Parathyroid adenoma (tissue), 2 donors: ENCODE measurements at regions not wholly inside any gene's neighbourhood (a gene's known extent, or its start where the extent isn't known, plus 50 kb on each side); places are given as distances from the start of the nearest gene placed in this dataset.

Experiments
- H2AFZ ChIP-seq: fragments of 300-600 bp; sonication (generic); one replicate; pipeline ENCODE4 v1.7.0; 2017; ENCODE audit warnings: antibody characterized with exemption, mild to moderate bottlenecking
- H3K27ac ChIP-seq: fragments of 300-600 bp; sonication (generic); one replicate; pipeline ENCODE4 v1.7.0; 2017
- H3K27me3 ChIP-seq: fragments of 300-600 bp; sonication (generic); one replicate; pipeline ENCODE4 v1.7.0; 2017; ENCODE audit warnings: low read length; ENCODE audit not compliant: control insufficient read depth, insufficient read depth
- H3K36me3 ChIP-seq: fragments of 300-600 bp; sonication (generic); one replicate; pipeline ENCODE4 v1.7.0; 2017; ENCODE audit warnings: low read length; ENCODE audit not compliant: control insufficient read depth, insufficient read depth
- H3K4me1 ChIP-seq: fragments of 300-600 bp; sonication (generic); one replicate; pipeline ENCODE4 v1.7.0; 2017; ENCODE audit warnings: control low read depth
- H3K4me2 ChIP-seq: fragments of 300-600 bp; sonication (generic); one replicate; pipeline ENCODE4 v1.7.0; 2017; ENCODE audit warnings: low read length
- H3K4me3 ChIP-seq: fragments of 300-600 bp; sonication (generic); one replicate; pipeline ENCODE4 v1.7.0; 2017; ENCODE audit warnings: low read depth, low read length
- H3K79me2 ChIP-seq: fragments of 300-600 bp; sonication (generic); one replicate; pipeline ENCODE4 v1.7.0; 2017; ENCODE audit warnings: control low read depth
- H3K9ac ChIP-seq: fragments of 300-600 bp; sonication (generic); one replicate; pipeline ENCODE4 v1.7.0; 2017; ENCODE audit warnings: mild to moderate bottlenecking
- H3K9me3 ChIP-seq: fragments of 300-600 bp; sonication (generic); one replicate; pipeline ENCODE4 v1.7.0; 2017; ENCODE audit warnings: low read length; ENCODE audit not compliant: control insufficient read depth
- CTCF ChIP-seq: fragments of 300-600 bp; sonication (generic); IDR thresholded peaks from one replicate; pipeline ENCODE4 v1.7.0; 2017; ENCODE audit warnings: antibody characterized with exemption, mild to moderate bottlenecking
- donor health status: primary hyperparathyroidism.

GRCh38 chr9:117825609-117826347, 121.6 kb downstream of the TLR4 start:
- H3K4me1 ChIP-seq: no peaks in the 10 kb centered on the region
- TF ChIP-seq CTCF: no peak
- no peak overlapping the region for H3K4me3 ChIP-seq
- H3K79me2 ChIP-seq: no peaks in the 10 kb centered on the region
- H3K27ac ChIP-seq: no peak overlapping the region
- H3K9ac ChIP-seq: no peak overlapping the region
- no peaks in the 10 kb centered on the region for H3K36me3 ChIP-seq
- no peak overlapping the region for H2AFZ ChIP-seq
- H3K4me2 ChIP-seq: no peak overlapping the region
- H3K9me3 ChIP-seq: no peaks in the 10 kb centered on the region
- H3K27me3 ChIP-seq: peaks cover 5% of the 10 kb centered on the region

- no peaks in the 10 kb centered on the region for H3K36me3 ChIP-seq
- no peaks in the 10 kb centered on the region for H3K9me3 ChIP-seq
- no peak overlapping the region for H3K4me3 ChIP-seq
- no peak overlapping the region for H2AFZ ChIP-seq
- H3K27ac ChIP-seq: no peak overlapping the region
- H3K9ac ChIP-seq: no peak overlapping the region
- H3K4me2 ChIP-seq: no peak overlapping the region
- no peak for TF ChIP-seq CTCF
- H3K27me3 ChIP-seq: peaks cover 5% of the 10 kb centered on the region
- no peaks in the 10 kb centered on the region for H3K79me2 ChIP-seq
- no peaks in the 10 kb centered on the region for H3K4me1 ChIP-seq
Measured at GRCh38 chr9:117826837-117827236, 122.6 kb downstream of the TLR4 start.

- H3K4me1 ChIP-seq: no peaks in the 10 kb centered on the region
- TF ChIP-seq CTCF: no peak
- H3K9me3 ChIP-seq: no peaks in the 10 kb centered on the region
- H3K9ac ChIP-seq: no peak overlapping the region
- H3K27ac ChIP-seq: no peak overlapping the region
- H2AFZ ChIP-seq: no peak overlapping the region
- no peaks in the 10 kb centered on the region for H3K79me2 ChIP-seq
- no peak overlapping the region for H3K4me3 ChIP-seq
- peaks cover 5% of the 10 kb centered on the region for H3K27me3 ChIP-seq
- H3K36me3 ChIP-seq: no peaks in the 10 kb centered on the region
- no peak overlapping the region for H3K4me2 ChIP-seq
Measured at GRCh38 chr9:117827456-117827855, 123.3 kb downstream of the TLR4 start.

GRCh38 chr9:117828466-117828865, 124.3 kb downstream of the TLR4 start:
- Histone ChIP-seq H3K4me3 (no peak overlapping the region), H3K27me3 (peaks cover 5% of the 10 kb centered on the region), H3K4me1 (no peaks in the 10 kb centered on the region), H3K9ac (no peak overlapping the region), H3K4me2 (no peak overlapping the region), H3K9me3 (no peaks in the 10 kb centered on the region), H3K36me3 (no peaks in the 10 kb centered on the region), H2AFZ (no peak overlapping the region), H3K79me2 (no peaks in the 10 kb centered on the region), H3K27ac (no peak overlapping the region)
- TF ChIP-seq CTCF: no peak

- TF ChIP-seq CTCF: no peak
- Histone ChIP-seq H3K9me3 (no peaks in the 10 kb centered on the region), H3K4me2 (no peak overlapping the region), H3K79me2 (no peaks in the 10 kb centered on the region), H3K4me3 (no peak overlapping the region), H3K36me3 (no peaks in the 10 kb centered on the region), H3K27ac (no peak overlapping the region), H3K27me3 (no peaks in the 10 kb centered on the region), H3K9ac (no peak overlapping the region), H2AFZ (no peak overlapping the region), H3K4me1 (no peaks in the 10 kb centered on the region)
Measured at GRCh38 chr9:117835798-117836197, 131.6 kb downstream of the TLR4 start.
